H1 (cell line): ENCODE measurements at regions not wholly inside any gene's neighbourhood (a gene's known extent, or its start where the extent isn't known, plus 50 kb on each side); places are given as distances from the start of the nearest gene placed in this dataset.

Experiments used
- CTCF ChIA-PET: fragments of 300-600 bp; sonication (Branson Sonifier 250); formaldehyde crosslinking; loops from one replicate; lab custom pipeline; 2021; ENCODE audit not compliant: partially characterized antibody; lab: Charles Lee
- POLR2A ChIA-PET: fragments of 300-600 bp; sonication (Branson Sonifier 250); formaldehyde crosslinking; loops from one replicate; lab custom pipeline; 2021; ENCODE audit warnings: inconsistent platforms; ENCODE audit not compliant: partially characterized antibody; lab: Charles Lee
- DNase-seq, 2 experiments: peaks; one replicate each; pipeline versions ENCODE4 v3.0.0 to v3.0.0-alpha.2; 2010 to 2022; ENCODE audit warnings: low spot score in 2 of 2, low read depth in 1 of 2, mixed read lengths in 1 of 2
- FAIRE-seq: peaks from 2 replicates; lab custom pipeline; 2011; peaks lifted over from hg19 to GRCh38; lab: Jason Lieb, UNC
- H2AFZ ChIP-seq: 2 replicates; pipeline ENCODE4 v1.8.1; 2012; ENCODE audit warnings: low read length, inconsistent platforms
- H2AK5ac ChIP-seq: 2 replicates; pipeline ENCODE4 v1.6.1; 2013; ENCODE audit warnings: low read depth, low read length
- H2BK120ac ChIP-seq: replicated peaks from 2 replicates; pipeline ENCODE3; 2013; ENCODE audit warnings: low read depth, low read length, inconsistent platforms
- H2BK12ac ChIP-seq: 2 replicates; pipeline ENCODE4 v1.6.1; 2013; ENCODE audit warnings: low read depth, low read length
- H2BK15ac ChIP-seq: 2 replicates; pipeline ENCODE4 v1.6.1; 2013; ENCODE audit warnings: low read length
- H2BK20ac ChIP-seq: 2 replicates; pipeline ENCODE4 v1.6.1; 2013; ENCODE audit warnings: low read length
- H2BK5ac ChIP-seq: 2 replicates; pipeline ENCODE4 v1.6.1; 2013; ENCODE audit warnings: low read depth, low read length
- H3K14ac ChIP-seq: 2 replicates; pipeline ENCODE4 v1.6.1; 2013; ENCODE audit warnings: inconsistent platforms; ENCODE audit not compliant: insufficient read length
- H3K18ac ChIP-seq: 2 replicates; pipeline ENCODE4 v1.6.1; 2013; ENCODE audit warnings: low read length; ENCODE audit errors: extremely low read depth
- H3K23ac ChIP-seq: 2 replicates; pipeline ENCODE4 v1.6.1; 2013; ENCODE audit warnings: inconsistent platforms; ENCODE audit not compliant: insufficient read length
- H3K23me2 ChIP-seq: 2 replicates; pipeline ENCODE4 v1.6.1; 2013; ENCODE audit warnings: low read depth, low read length
- H3K27ac ChIP-seq: 2 replicates; pipeline ENCODE4 v1.6.1; 2011; ENCODE audit warnings: low read depth, low read length, inconsistent platforms
- H3K27me3 ChIP-seq, 4 experiments: replicated peaks in 1 of 4; 1 replicate in 1 of 4; 2 replicates in 3 of 4; pipeline versions ENCODE4 v1.6.1 to v1.8.1; 2011 to 2013; ENCODE audit warnings: low read length in 3 of 4, mild to moderate bottlenecking in 3 of 4, inconsistent platforms in 2 of 4, mixed read lengths in 2 of 4, moderate library complexity in 1 of 4; ENCODE audit not compliant: control insufficient read depth in 3 of 4, insufficient read depth in 3 of 4; ENCODE audit errors: extremely low read depth in 1 of 4
- H3K36me3 ChIP-seq, 4 experiments: 2 replicates each; pipeline versions ENCODE4 v1.6.1 to v1.8.1; 2011 to 2013; ENCODE audit warnings: mild to moderate bottlenecking in 4 of 4, low read length in 3 of 4, moderate library complexity in 2 of 4, control low read depth in 1 of 4, inconsistent platforms in 1 of 4; ENCODE audit not compliant: insufficient read depth in 4 of 4, control insufficient read depth in 2 of 4
- H3K4ac ChIP-seq: replicated peaks from 2 replicates; pipeline ENCODE3; 2013; ENCODE audit warnings: low read length, low read depth, mixed read lengths, inconsistent platforms; ENCODE audit not compliant: insufficient read length
- H3K4me1 ChIP-seq, 4 experiments: replicated peaks in 1 of 4; 1 replicate in 1 of 4; 2 replicates in 3 of 4; pipeline versions ENCODE4 v1.6.1 to v1.8.1; 2011 to 2013; ENCODE audit warnings: low read length in 3 of 4, inconsistent platforms in 2 of 4, mixed read lengths in 1 of 4; ENCODE audit not compliant: insufficient read depth in 4 of 4, control insufficient read depth in 3 of 4
- H3K4me2 ChIP-seq, 2 experiments: 2 replicates each; pipeline versions ENCODE4 v1.6.1 to v1.8.1; 2011 to 2013; ENCODE audit warnings: low read depth in 2 of 2, low read length in 2 of 2, control low read depth in 1 of 2, inconsistent platforms in 1 of 2, mild to moderate bottlenecking in 1 of 2; ENCODE audit not compliant: insufficient read depth in 1 of 2
- H3K4me3 ChIP-seq, 4 experiments: fragments of 200-600, 300-600 bp in 1 of 4; sonication (generic), shearing (Covaris generic), sonication (Bioruptor Twin) in 1 of 4; 2 replicates each; pipeline versions ENCODE4 v1.5.1 to v1.8.1; 2011 to 2016; ENCODE audit warnings: low read length in 4 of 4, low read depth in 3 of 4, control low read depth in 2 of 4, inconsistent platforms in 2 of 4, mild to moderate bottlenecking in 2 of 4, mixed read lengths in 1 of 4, moderate library complexity in 1 of 4; ENCODE audit not compliant: insufficient read depth in 2 of 4; ENCODE audit errors: extremely low read depth in 1 of 4
- H3K56ac ChIP-seq: replicated peaks from 2 replicates; pipeline ENCODE3; 2013; ENCODE audit warnings: low read depth, mild to moderate bottlenecking, mixed read lengths, low read length, inconsistent platforms; ENCODE audit not compliant: insufficient read length
- H3K79me1 ChIP-seq: 2 replicates; pipeline ENCODE4 v1.6.1; 2013; ENCODE audit warnings: low read depth, low read length, control low read depth
- H3K79me2 ChIP-seq, 2 experiments: 2 replicates each; pipeline versions ENCODE4 v1.6.1 to v1.8.1; 2012 to 2013; ENCODE audit warnings: low read length in 2 of 2, mild to moderate bottlenecking in 2 of 2, inconsistent platforms in 1 of 2; ENCODE audit not compliant: insufficient read depth in 2 of 2, control insufficient read depth in 1 of 2
- H3K9ac ChIP-seq, 4 experiments: replicated peaks in 1 of 4; 1 replicate in 1 of 4; 2 replicates in 3 of 4; pipeline versions ENCODE4 v1.6.1 to v1.8.1; 2011 to 2013; ENCODE audit warnings: low read depth in 3 of 4, low read length in 3 of 4, control low read depth in 2 of 4, mild to moderate bottlenecking in 2 of 4, moderate library complexity in 2 of 4, inconsistent platforms in 1 of 4; ENCODE audit errors: extremely low read depth in 1 of 4
- H3K9me3 ChIP-seq, 2 experiments: 2 replicates each; pipeline versions ENCODE4 v1.6.1 to v1.8.1; 2012 to 2013; ENCODE audit warnings: mild to moderate bottlenecking in 2 of 2, moderate library complexity in 2 of 2, control low read depth in 1 of 2, inconsistent platforms in 1 of 2, low read depth in 1 of 2, low read length in 1 of 2, mixed read lengths in 1 of 2; ENCODE audit not compliant: insufficient read depth in 2 of 2
- H4K20me1 ChIP-seq, 2 experiments: replicated peaks in 1 of 2; 2 replicates each; pipeline versions ENCODE3 to v1.8.1; 2011 to 2013; ENCODE audit warnings: inconsistent platforms in 2 of 2, low read length in 2 of 2, mild to moderate bottlenecking in 1 of 2; ENCODE audit not compliant: insufficient read depth in 2 of 2, control insufficient read depth in 1 of 2
- H4K5ac ChIP-seq: 2 replicates; pipeline ENCODE4 v1.6.1; 2013; ENCODE audit warnings: low read length, low read depth, mixed read lengths, inconsistent platforms; ENCODE audit not compliant: insufficient read length
- H4K8ac ChIP-seq: 2 replicates; pipeline ENCODE4 v1.8.0; 2013; ENCODE audit warnings: mild to moderate bottlenecking, moderate library complexity, low read length, inconsistent platforms; ENCODE audit not compliant: insufficient read depth; ENCODE audit errors: extremely low read depth
- H4K91ac ChIP-seq: replicated peaks from 2 replicates; pipeline ENCODE3; 2013; ENCODE audit warnings: low read length, mixed read lengths, inconsistent platforms; ENCODE audit not compliant: insufficient read length
- MAFK ChIP-seq: IDR thresholded peaks from 2 replicates; pipeline ENCODE4 v1.6.1; 2012; ENCODE audit warnings: low read depth, mild to moderate bottlenecking, improper control_type of control experiment, low read length
- SP2 ChIP-seq: IDR thresholded peaks from 2 replicates; pipeline ENCODE4 v1.6.1; 2012; ENCODE audit warnings: mild to moderate bottlenecking, low read length, inconsistent platforms
- WGBS, 2 experiments: shearing (Covaris generic) in 1 of 2; methylation state at CpG; one replicate each; pipeline versions ENCODE4 v1.1.6 to v1.1.7; 2013 to 2015; ENCODE audit warnings: low lambda C conversion rate in 2 of 2, mixed read lengths in 2 of 2, inconsistent platforms in 1 of 2, low coverage in 1 of 2, missing lambda C conversion rate in 1 of 2; ENCODE audit not compliant: insufficient replicate concordance in 2 of 2, insufficient coverage in 1 of 2, insufficient read length in 1 of 2; ENCODE audit errors: extremely low coverage in 1 of 2, missing lambda C conversion rate in 1 of 2; 5-methylcytosine and 5-hydroxymethylcytosine counted together

GRCh38 chr1:195731385-195731784 is 876.9 kb downstream of the KCNT2 start:
- no peak for FAIRE-seq
- Histone ChIP-seq H4K8ac (no peak overlapping the region), H3K23me2 (no peaks in the 10 kb centered on the region), H2BK12ac (no peak overlapping the region), H2BK120ac (no peak overlapping the region), H3K4me3 (no peak overlapping the region), H2BK20ac (no peak overlapping the region), H4K91ac (no peak overlapping the region), H2AFZ (no peak overlapping the region), H3K18ac (no peak overlapping the region), H3K9ac (no peak overlapping the region), H3K14ac (no peak overlapping the region), H3K23ac (no peak overlapping the region), H3K4ac (no peak overlapping the region), H3K79me2 (no peaks in the 10 kb centered on the region), H4K20me1 (no peaks in the 10 kb centered on the region)
- WGBS, 2 experiments, result 91% methylated on average over 2 of the region's 2 CpGs; no CpG with 5 or more reads in 1 of the 2 experiments
- CTCF ChIA-PET, result no interaction called here
- TF ChIP-seq SP2 (no peak), MAFK (peak; percentile 28; the same call in 1 of the 2 replicates)
- TF ChIP-seq, all 59 proteins: peak for 1
- no peaks in the 10 kb centered on the region for H3K36me3 ChIP-seq
- POLR2A ChIA-PET, result no interaction called here
- H3K4me2 ChIP-seq, result no peak overlapping the region
- DNase-seq, result no peak
- no peak overlapping the region for H2BK15ac ChIP-seq
- H3K79me1 ChIP-seq, result no peaks in the 10 kb centered on the region
- no peak overlapping the region for H2BK5ac ChIP-seq
- H2AK5ac ChIP-seq, result no peak overlapping the region
- H3K4me1 ChIP-seq, result no peaks in the 10 kb centered on the region
- H3K27me3 ChIP-seq, result no peaks in the 10 kb centered on the region
- H4K5ac ChIP-seq, result no peak overlapping the region
- H3K56ac ChIP-seq, result no peak overlapping the region
- H3K9me3 ChIP-seq, result no peaks in the 10 kb centered on the region
- no peak overlapping the region for H3K27ac ChIP-seq
